ENCODE measurements at regions not wholly inside any gene's neighbourhood (a gene's known extent, or its start where the extent isn't known, plus 50 kb on each side); places are given as distances from the start of the nearest gene placed in this dataset.

- DNase-seq (ENCODE audit: low read depth), result no peak
- no peak for TF ChIP-seq CTCF (conservative IDR thresholded peaks at IDR 0.05; ENCODE audit: control insufficient read depth, insufficient read depth, low read depth, low read length)
- no peak overlapping the region for H3K4me3 ChIP-seq (ENCODE audit: control insufficient read depth, low read depth, low read length)
Measured at GRCh38 chr2:139825726-139826125, 1045.5 kb upstream of the NXPH2 start.

- no peak for DNase-seq (ENCODE audit: low read depth)
- H3K4me3 ChIP-seq (ENCODE audit: control insufficient read depth, low read depth, low read length), result no peak overlapping the region
- TF ChIP-seq CTCF (conservative IDR thresholded peaks at IDR 0.05; ENCODE audit: control insufficient read depth, insufficient read depth, low read depth, low read length), result no peak
Measured at GRCh38 chr2:139819273-139819796, 1039.1 kb upstream of the NXPH2 start.

GRCh38 chr2:139814458-139814857 lies 1034.3 kb upstream of the NXPH2 start:
- no peak for DNase-seq (ENCODE audit: low read depth)
- H3K4me3 ChIP-seq (ENCODE audit: control insufficient read depth, low read depth, low read length), result no peak overlapping the region
- TF ChIP-seq CTCF (conservative IDR thresholded peaks at IDR 0.05; ENCODE audit: control insufficient read depth, insufficient read depth, low read depth, low read length), result no peak

- no peak overlapping the region for H3K4me3 ChIP-seq (ENCODE audit: control insufficient read depth, low read depth, low read length)
- no peak for TF ChIP-seq CTCF (conservative IDR thresholded peaks at IDR 0.05; ENCODE audit: control insufficient read depth, insufficient read depth, low read depth, low read length)
Measured at GRCh38 chr2:139813340-139813739, 1033.2 kb upstream of the NXPH2 start.

GRCh38 chr2:139805441-139805840 lies 1025.3 kb upstream of the NXPH2 start:
- no peak for DNase-seq (ENCODE audit: low read depth)
- TF ChIP-seq CTCF (conservative IDR thresholded peaks at IDR 0.05; ENCODE audit: control insufficient read depth, insufficient read depth, low read depth, low read length), result no peak
- no peak overlapping the region for H3K4me3 ChIP-seq (ENCODE audit: control insufficient read depth, low read depth, low read length)

More at GRCh38 chr2:139813340-139813739, 1033.2 kb upstream of the NXPH2 start:
- DNase-seq (ENCODE audit: low read depth), result no peak

GRCh38 chr2:139798391-139798790 lies 1018.2 kb upstream of the NXPH2 start:
- no peak for DNase-seq (ENCODE audit: low read depth)
- no peak for TF ChIP-seq CTCF (conservative IDR thresholded peaks at IDR 0.05; ENCODE audit: control insufficient read depth, insufficient read depth, low read depth, low read length)
- H3K4me3 ChIP-seq (ENCODE audit: control insufficient read depth, low read depth, low read length), result no peak overlapping the region
